Neural cell (in vitro differentiated cells): ENCODE measurements at regions not wholly inside any gene's neighbourhood (a gene's known extent, or its start where the extent isn't known, plus 50 kb on each side); places are given as distances from the start of the nearest gene placed in this dataset.

Source experiments
- EP300 ChIP-seq: fragments of 450-650 bp; conservative IDR thresholded peaks from 2 replicates; pipeline ENCODE4 v1.6.1; 2014; ENCODE audit warnings: antibody characterized with exemption, mild to moderate bottlenecking, moderate library complexity; ENCODE audit not compliant: poor library complexity, severe bottlenecking
- EZH2 ChIP-seq: fragments of 200-600, 300-800 bp; shearing (Covaris generic), sonication (generic); IDR thresholded peaks from 2 replicates; pipeline ENCODE4 v1.6.1; 2014; ENCODE audit warnings: antibody characterized with exemption, low read length, borderline replicate concordance, mild to moderate bottlenecking; ENCODE audit not compliant: insufficient read depth, poor library complexity, severe bottlenecking
- POLR2AphosphoS5 ChIP-seq: IDR thresholded peaks from 2 replicates; pipeline ENCODE4 v1.6.1; 2012
- SMC3 ChIP-seq: fragments of 450-650 bp; conservative IDR thresholded peaks from 2 replicates; pipeline ENCODE4 v1.6.1; 2014; ENCODE audit warnings: antibody characterized with exemption, mild to moderate bottlenecking, moderate library complexity; ENCODE audit not compliant: poor library complexity
- TAF1 ChIP-seq: IDR thresholded peaks from 2 replicates; pipeline ENCODE4 v1.6.1; 2012; ENCODE audit warnings: low read depth
- TF ChIP-seq, protein P1 (sequence below): IDR thresholded peaks from 2 replicates; pipeline ENCODE4 v1.6.1; 2012; ENCODE audit warnings: borderline replicate concordance
- TF ChIP-seq, protein P2 (sequence below): fragments of 450-650 bp; IDR thresholded peaks from 2 replicates; pipeline ENCODE4 v1.5.1; 2014; ENCODE audit warnings: antibody characterized with exemption, mild to moderate bottlenecking, moderate library complexity; ENCODE audit not compliant: poor library complexity, severe bottlenecking

- TF ChIP-seq, protein P1, sequence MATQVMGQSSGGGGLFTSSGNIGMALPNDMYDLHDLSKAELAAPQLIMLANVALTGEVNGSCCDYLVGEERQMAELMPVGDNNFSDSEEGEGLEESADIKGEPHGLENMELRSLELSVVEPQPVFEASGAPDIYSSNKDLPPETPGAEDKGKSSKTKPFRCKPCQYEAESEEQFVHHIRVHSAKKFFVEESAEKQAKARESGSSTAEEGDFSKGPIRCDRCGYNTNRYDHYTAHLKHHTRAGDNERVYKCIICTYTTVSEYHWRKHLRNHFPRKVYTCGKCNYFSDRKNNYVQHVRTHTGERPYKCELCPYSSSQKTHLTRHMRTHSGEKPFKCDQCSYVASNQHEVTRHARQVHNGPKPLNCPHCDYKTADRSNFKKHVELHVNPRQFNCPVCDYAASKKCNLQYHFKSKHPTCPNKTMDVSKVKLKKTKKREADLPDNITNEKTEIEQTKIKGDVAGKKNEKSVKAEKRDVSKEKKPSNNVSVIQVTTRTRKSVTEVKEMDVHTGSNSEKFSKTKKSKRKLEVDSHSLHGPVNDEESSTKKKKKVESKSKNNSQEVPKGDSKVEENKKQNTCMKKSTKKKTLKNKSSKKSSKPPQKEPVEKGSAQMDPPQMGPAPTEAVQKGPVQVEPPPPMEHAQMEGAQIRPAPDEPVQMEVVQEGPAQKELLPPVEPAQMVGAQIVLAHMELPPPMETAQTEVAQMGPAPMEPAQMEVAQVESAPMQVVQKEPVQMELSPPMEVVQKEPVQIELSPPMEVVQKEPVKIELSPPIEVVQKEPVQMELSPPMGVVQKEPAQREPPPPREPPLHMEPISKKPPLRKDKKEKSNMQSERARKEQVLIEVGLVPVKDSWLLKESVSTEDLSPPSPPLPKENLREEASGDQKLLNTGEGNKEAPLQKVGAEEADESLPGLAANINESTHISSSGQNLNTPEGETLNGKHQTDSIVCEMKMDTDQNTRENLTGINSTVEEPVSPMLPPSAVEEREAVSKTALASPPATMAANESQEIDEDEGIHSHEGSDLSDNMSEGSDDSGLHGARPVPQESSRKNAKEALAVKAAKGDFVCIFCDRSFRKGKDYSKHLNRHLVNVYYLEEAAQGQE = no peak
- TF ChIP-seq, protein P2, sequence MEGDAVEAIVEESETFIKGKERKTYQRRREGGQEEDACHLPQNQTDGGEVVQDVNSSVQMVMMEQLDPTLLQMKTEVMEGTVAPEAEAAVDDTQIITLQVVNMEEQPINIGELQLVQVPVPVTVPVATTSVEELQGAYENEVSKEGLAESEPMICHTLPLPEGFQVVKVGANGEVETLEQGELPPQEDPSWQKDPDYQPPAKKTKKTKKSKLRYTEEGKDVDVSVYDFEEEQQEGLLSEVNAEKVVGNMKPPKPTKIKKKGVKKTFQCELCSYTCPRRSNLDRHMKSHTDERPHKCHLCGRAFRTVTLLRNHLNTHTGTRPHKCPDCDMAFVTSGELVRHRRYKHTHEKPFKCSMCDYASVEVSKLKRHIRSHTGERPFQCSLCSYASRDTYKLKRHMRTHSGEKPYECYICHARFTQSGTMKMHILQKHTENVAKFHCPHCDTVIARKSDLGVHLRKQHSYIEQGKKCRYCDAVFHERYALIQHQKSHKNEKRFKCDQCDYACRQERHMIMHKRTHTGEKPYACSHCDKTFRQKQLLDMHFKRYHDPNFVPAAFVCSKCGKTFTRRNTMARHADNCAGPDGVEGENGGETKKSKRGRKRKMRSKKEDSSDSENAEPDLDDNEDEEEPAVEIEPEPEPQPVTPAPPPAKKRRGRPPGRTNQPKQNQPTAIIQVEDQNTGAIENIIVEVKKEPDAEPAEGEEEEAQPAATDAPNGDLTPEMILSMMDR = no peak
- TF ChIP-seq EZH2 (no peak), POLR2AphosphoS5 (no peak), TAF1 (no peak), EP300 (no peak), SMC3 (no peak)
Observed at GRCh38 chr14:77988096-77988870, 181.9 kb upstream of the NRXN3 start.
